Posterior vena cava (tissue), 2 donors: ENCODE measurements at regions not wholly inside any gene's neighbourhood (a gene's known extent, or its start where the extent isn't known, plus 50 kb on each side); places are given as distances from the start of the nearest gene placed in this dataset.

Experiments
- DNase-seq: peaks from one replicate; pipeline ENCODE4 v3.0.0-alpha.2; 2020; ENCODE audit warnings: low spot score
- intact Hi-C, 2 donors: fragments of 100-400 bp; cut with DNase I; formaldehyde crosslinking; loops; one replicate each; pipeline versions ENCODE4 v1.14.1 to v1.14.2; 2022 to 2023
- donor health status: DM: yes; HTN: yes; CAD: no.
- donor health status: DM: yes; HTN: yes; CAD: no.

- DNase-seq = no peak
- intact Hi-C loops = no loop called here
Measured at GRCh38 chr3:72254483-72254882, 469.5 kb upstream of the PROK2 start.

GRCh38 chr3:72250725-72251124 lies 465.8 kb upstream of the PROK2 start:
- DNase-seq = no peak
- intact Hi-C loops = no loop called here

GRCh38 chr3:72248869-72249268 lies 463.9 kb upstream of the PROK2 start:
- intact Hi-C loops = no loop called here

GRCh38 chr3:72248389-72248761 lies 463.4 kb upstream of the PROK2 start:
- intact Hi-C loops = no loop called here
- no peak for DNase-seq

More at GRCh38 chr3:72248869-72249268, 463.9 kb upstream of the PROK2 start:
- DNase-seq = no peak

GRCh38 chr3:72247645-72248388 lies 462.9 kb upstream of the PROK2 start:
- no peak for DNase-seq
- intact Hi-C loops = no loop called here

- intact Hi-C loops = no loop called here
- DNase-seq = no peak
Measured at GRCh38 chr3:72247126-72247525, 462.2 kb upstream of the PROK2 start.

GRCh38 chr3:72246685-72247084 lies 461.7 kb upstream of the PROK2 start:
- DNase-seq = no peak
- intact Hi-C loops = no loop called here

GRCh38 chr3:72245183-72245811 lies 460.3 kb upstream of the PROK2 start:
- intact Hi-C loops = no loop called here
- no peak for DNase-seq

- intact Hi-C loops = no loop called here
- DNase-seq = no peak
Measured at GRCh38 chr3:72244396-72244795, 459.4 kb upstream of the PROK2 start.

- DNase-seq = no peak
- intact Hi-C loops = no loop called here
Measured at GRCh38 chr3:72242326-72242725, 457.4 kb upstream of the PROK2 start.

GRCh38 chr3:72241525-72241924 lies 456.6 kb upstream of the PROK2 start:
- no peak for DNase-seq
- intact Hi-C loops = no loop called here

- no peak for DNase-seq
- intact Hi-C loops = no loop called here
Measured at GRCh38 chr3:72240531-72240930, 455.6 kb upstream of the PROK2 start.

GRCh38 chr3:72238801-72239200 lies 453.9 kb upstream of the PROK2 start:
- intact Hi-C loops = no loop called here
- no peak for DNase-seq

GRCh38 chr3:72238010-72238691 lies 453.2 kb upstream of the PROK2 start:
- intact Hi-C loops = no loop called here
- DNase-seq = no peak

GRCh38 chr3:72237679-72238009 lies 452.7 kb upstream of the PROK2 start:
- DNase-seq = no peak
- intact Hi-C loops = no loop called here

GRCh38 chr3:72234391-72234790 lies 449.4 kb upstream of the PROK2 start:
- intact Hi-C loops = no loop called here
- no peak for DNase-seq

- DNase-seq = no peak
- intact Hi-C loops = no loop called here
Measured at GRCh38 chr3:72233571-72233970, 448.6 kb upstream of the PROK2 start.

- no peak for DNase-seq
- intact Hi-C loops = no loop called here
Measured at GRCh38 chr3:72232777-72233176, 447.8 kb upstream of the PROK2 start.

GRCh38 chr3:72232331-72232730 lies 447.4 kb upstream of the PROK2 start:
- DNase-seq = no peak
- intact Hi-C loops = no loop called here

GRCh38 chr3:72231439-72232196 lies 446.7 kb upstream of the PROK2 start:
- no peak for DNase-seq
- intact Hi-C loops = no loop called here
